Parathyroid adenoma (tissue), 2 donors: ENCODE measurements at regions not wholly inside any gene's neighbourhood (a gene's known extent, or its start where the extent isn't known, plus 50 kb on each side); places are given as distances from the start of the nearest gene placed in this dataset.
"Not testable (repeated sequence)": the region's sequence is repeated elsewhere in the genome, so short reads cannot be mapped to it uniquely, and the experiment has no call there.

Source experiments
- H2AFZ ChIP-seq: fragments of 300-600 bp; sonication (generic); one replicate; pipeline ENCODE4 v1.7.0; 2017; ENCODE audit warnings: antibody characterized with exemption, mild to moderate bottlenecking
- H3K27ac ChIP-seq: fragments of 300-600 bp; sonication (generic); one replicate; pipeline ENCODE4 v1.7.0; 2017
- H3K27me3 ChIP-seq: fragments of 300-600 bp; sonication (generic); one replicate; pipeline ENCODE4 v1.7.0; 2017; ENCODE audit warnings: low read length; ENCODE audit not compliant: control insufficient read depth, insufficient read depth
- H3K36me3 ChIP-seq: fragments of 300-600 bp; sonication (generic); one replicate; pipeline ENCODE4 v1.7.0; 2017; ENCODE audit warnings: low read length; ENCODE audit not compliant: control insufficient read depth, insufficient read depth
- H3K4me1 ChIP-seq: fragments of 300-600 bp; sonication (generic); one replicate; pipeline ENCODE4 v1.7.0; 2017; ENCODE audit warnings: control low read depth
- H3K4me2 ChIP-seq: fragments of 300-600 bp; sonication (generic); one replicate; pipeline ENCODE4 v1.7.0; 2017; ENCODE audit warnings: low read length
- H3K4me3 ChIP-seq: fragments of 300-600 bp; sonication (generic); one replicate; pipeline ENCODE4 v1.7.0; 2017; ENCODE audit warnings: low read depth, low read length
- H3K79me2 ChIP-seq: fragments of 300-600 bp; sonication (generic); one replicate; pipeline ENCODE4 v1.7.0; 2017; ENCODE audit warnings: control low read depth
- H3K9ac ChIP-seq: fragments of 300-600 bp; sonication (generic); one replicate; pipeline ENCODE4 v1.7.0; 2017; ENCODE audit warnings: mild to moderate bottlenecking
- H3K9me3 ChIP-seq: fragments of 300-600 bp; sonication (generic); one replicate; pipeline ENCODE4 v1.7.0; 2017; ENCODE audit warnings: low read length; ENCODE audit not compliant: control insufficient read depth
- TF ChIP-seq, protein P1 (sequence below): fragments of 300-600 bp; sonication (generic); IDR thresholded peaks from one replicate; pipeline ENCODE4 v1.7.0; 2017; ENCODE audit warnings: antibody characterized with exemption, mild to moderate bottlenecking
- donor health status: primary hyperparathyroidism.

DNA sequence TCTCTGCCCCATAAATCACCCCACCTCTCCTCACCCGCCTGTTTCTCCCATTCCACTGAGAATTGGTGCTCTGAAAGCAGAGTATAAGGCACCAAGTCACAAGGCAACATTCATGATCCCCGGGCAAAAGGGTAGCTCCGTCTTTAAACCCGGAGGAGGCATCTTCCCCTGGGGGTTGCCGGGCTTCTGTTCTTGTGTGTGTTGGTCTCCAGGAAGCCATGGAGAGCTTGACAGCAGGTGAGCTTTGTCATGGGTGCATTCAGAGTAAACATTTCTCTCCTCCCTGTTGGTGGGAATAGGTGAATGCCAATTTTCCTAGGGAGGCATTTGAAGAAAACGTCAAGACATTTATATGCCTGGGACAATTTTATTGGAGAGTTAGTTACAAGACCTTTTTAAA lies 275.5 kb upstream of the USP9Y start:
- no peaks in the 10 kb centered on the region for H3K9me3 ChIP-seq

DNA sequence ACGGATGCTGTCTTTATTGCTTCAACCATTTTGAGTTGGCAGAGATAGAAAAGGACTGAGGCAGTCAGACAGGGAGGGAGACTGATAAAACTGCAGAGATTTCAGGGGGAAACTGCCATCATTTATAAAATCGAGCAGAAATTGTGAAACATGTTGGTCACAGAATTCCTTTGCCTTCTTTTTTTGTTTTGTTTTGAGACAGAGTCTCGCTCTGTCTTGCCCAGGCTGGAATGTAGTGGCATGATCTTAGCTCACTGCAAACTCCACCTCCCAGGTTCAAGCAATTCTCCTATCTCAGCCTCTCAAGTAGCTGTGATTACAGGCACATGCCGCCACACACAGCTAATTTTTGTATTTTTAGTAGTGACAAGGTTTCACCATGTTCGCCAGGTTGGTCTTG lies 273.7 kb upstream of the USP9Y start:
- Histone ChIP-seq H3K79me2 (no peaks in the 10 kb centered on the region), H3K4me1 (no peaks in the 10 kb centered on the region), H3K9ac (no peak overlapping the region), H3K9me3 (no peaks in the 10 kb centered on the region), H3K27ac (no peak overlapping the region), H3K4me3 (no peak overlapping the region), H3K27me3 (no peaks in the 10 kb centered on the region), H2AFZ (no peak overlapping the region), H3K36me3 (no peaks in the 10 kb centered on the region), H3K4me2 (no peak overlapping the region)
- TF ChIP-seq, protein P1, sequence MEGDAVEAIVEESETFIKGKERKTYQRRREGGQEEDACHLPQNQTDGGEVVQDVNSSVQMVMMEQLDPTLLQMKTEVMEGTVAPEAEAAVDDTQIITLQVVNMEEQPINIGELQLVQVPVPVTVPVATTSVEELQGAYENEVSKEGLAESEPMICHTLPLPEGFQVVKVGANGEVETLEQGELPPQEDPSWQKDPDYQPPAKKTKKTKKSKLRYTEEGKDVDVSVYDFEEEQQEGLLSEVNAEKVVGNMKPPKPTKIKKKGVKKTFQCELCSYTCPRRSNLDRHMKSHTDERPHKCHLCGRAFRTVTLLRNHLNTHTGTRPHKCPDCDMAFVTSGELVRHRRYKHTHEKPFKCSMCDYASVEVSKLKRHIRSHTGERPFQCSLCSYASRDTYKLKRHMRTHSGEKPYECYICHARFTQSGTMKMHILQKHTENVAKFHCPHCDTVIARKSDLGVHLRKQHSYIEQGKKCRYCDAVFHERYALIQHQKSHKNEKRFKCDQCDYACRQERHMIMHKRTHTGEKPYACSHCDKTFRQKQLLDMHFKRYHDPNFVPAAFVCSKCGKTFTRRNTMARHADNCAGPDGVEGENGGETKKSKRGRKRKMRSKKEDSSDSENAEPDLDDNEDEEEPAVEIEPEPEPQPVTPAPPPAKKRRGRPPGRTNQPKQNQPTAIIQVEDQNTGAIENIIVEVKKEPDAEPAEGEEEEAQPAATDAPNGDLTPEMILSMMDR, result no peak

More for the DNA sequence above, 275.5 kb upstream of the USP9Y start:
- Histone ChIP-seq H3K36me3 (no peaks in the 10 kb centered on the region), H2AFZ (no peak overlapping the region), H3K4me1 (no peaks in the 10 kb centered on the region), H3K27ac (no peak overlapping the region), H3K79me2 (no peaks in the 10 kb centered on the region), H3K9ac (no peak overlapping the region), H3K4me3 (no peak overlapping the region), H3K27me3 (no peaks in the 10 kb centered on the region), H3K4me2 (no peak overlapping the region)
- TF ChIP-seq, protein P1, result no peak

DNA sequence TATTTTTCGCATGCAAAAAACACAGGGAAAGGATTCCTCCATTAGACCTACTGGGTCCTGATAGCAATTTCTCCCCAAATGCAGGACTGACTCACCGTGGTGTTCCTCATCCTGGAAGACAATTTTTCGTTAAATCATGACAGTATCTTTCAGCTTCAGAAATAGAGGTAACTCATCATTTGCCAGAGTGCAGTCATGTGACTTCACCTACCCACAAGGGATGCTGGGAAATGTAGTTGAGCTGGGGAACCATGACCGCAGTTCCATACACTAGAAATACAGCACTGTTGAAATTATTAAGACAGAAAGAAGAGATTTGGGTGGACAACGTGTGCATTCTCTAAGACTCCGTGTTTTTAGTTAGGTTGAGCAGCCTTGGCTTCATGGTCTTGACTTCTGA lies 269.5 kb upstream of the USP9Y start:
- H3K79me2 ChIP-seq, result no peaks in the 10 kb centered on the region
- no peaks in the 10 kb centered on the region for H3K27me3 ChIP-seq
- no peak overlapping the region for H2AFZ ChIP-seq
- H3K4me2 ChIP-seq, result no peak overlapping the region
- no peaks in the 10 kb centered on the region for H3K4me1 ChIP-seq
- no peak overlapping the region for H3K4me3 ChIP-seq
- TF ChIP-seq, protein P1, result no peak
- H3K9ac ChIP-seq, result no peak overlapping the region
- H3K27ac ChIP-seq, result no peak overlapping the region
- no peaks in the 10 kb centered on the region for H3K9me3 ChIP-seq
- no peaks in the 10 kb centered on the region for H3K36me3 ChIP-seq

DNA sequence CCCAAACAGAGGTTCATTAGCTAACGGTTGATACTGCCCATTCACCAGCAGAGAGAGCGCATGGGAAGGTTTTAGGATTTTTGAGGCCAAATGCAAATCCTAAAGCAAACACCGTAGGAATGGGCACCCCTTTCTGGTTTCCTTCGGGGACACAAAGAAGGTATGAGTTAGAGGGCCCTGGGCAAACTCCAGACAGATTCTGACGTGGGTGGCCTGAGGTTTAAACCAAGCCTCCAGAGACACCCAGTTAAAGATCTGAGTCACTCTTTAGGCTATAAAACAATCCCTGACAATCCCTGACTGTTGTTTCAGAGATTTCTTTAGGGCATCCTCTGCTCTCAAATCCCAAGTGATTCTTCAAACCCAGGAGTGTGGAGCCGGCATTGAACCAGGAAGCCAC lies 262.2 kb upstream of the USP9Y start:
- H2AFZ ChIP-seq, H3K4me1 ChIP-seq, H3K4me3 ChIP-seq, H3K36me3 ChIP-seq, H3K9ac ChIP-seq, H3K27ac ChIP-seq, H3K27me3 ChIP-seq, H3K9me3 ChIP-seq, H3K79me2 ChIP-seq, H3K4me2 ChIP-seq: not testable (repeated sequence)

DNA sequence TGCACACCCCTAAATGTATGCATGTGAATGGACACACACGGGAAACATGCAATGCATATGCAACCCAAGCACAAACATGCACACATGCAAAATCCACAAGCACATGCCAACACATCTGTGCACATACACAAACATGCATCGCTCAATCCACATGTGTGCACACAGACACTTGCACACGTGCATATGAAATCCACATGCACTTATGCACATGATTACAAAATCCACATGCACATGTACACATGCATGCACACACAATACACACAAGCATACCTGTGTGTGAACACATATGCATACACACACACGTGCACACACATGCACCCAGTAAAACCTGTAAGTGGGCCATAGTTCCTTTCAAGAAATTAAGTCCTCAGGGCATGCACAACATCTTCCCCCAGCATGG lies 256.8 kb upstream of the USP9Y start:
- no peaks in the 10 kb centered on the region for H3K36me3 ChIP-seq
- H2AFZ ChIP-seq, result no peak overlapping the region
- no peaks in the 10 kb centered on the region for H3K79me2 ChIP-seq
- H3K4me2 ChIP-seq, result no peak overlapping the region
- TF ChIP-seq, protein P1, result no peak
- H3K27ac ChIP-seq, result no peak overlapping the region
- no peaks in the 10 kb centered on the region for H3K27me3 ChIP-seq
- H3K9me3 ChIP-seq, result no peaks in the 10 kb centered on the region
- H3K4me1 ChIP-seq, result no peaks in the 10 kb centered on the region
- no peak overlapping the region for H3K9ac ChIP-seq
- no peak overlapping the region for H3K4me3 ChIP-seq

DNA sequence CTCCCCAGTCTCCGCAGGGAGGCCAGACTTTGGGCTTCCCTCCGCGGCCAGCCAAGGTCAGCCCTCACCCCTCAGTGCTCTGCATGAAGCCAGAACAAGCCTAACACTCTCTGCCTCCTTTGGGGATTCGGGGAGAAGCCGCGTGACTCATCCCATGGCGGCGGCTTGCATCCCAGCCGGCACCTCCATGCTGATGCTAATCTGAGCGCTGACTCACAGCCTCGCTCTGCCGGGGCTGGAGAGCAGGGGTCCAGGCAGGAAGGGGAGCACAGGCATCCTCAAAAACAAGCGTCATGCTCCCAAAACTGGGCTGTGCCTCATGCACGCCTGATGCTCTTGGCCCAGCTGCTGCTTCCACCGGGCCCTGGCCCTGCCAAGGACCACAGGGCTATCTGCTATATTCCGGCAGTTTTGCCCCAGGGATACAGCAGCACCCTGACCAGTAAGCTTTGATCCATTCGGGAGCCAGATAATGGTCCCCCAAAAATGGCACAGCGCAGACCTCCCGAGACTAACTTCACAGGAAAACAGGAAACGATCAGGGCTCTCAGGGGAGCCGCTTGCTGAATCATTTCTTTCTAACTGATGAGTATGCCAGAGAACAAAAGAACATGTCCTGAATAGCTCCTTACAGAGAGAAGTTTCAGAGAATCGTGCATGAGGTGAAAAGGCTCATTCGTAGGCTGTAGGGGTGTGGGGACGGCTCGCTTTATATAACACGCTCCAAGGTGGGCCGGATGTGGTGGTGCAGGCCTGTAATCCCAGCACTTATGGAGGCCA lies 254.4 kb upstream of the USP9Y start:
- not testable (repeated sequence) for H3K27me3 ChIP-seq, H3K27ac ChIP-seq, H2AFZ ChIP-seq, H3K79me2 ChIP-seq, H3K4me3 ChIP-seq, H3K9ac ChIP-seq, H3K4me2 ChIP-seq, H3K4me1 ChIP-seq, H3K36me3 ChIP-seq, H3K9me3 ChIP-seq

DNA sequence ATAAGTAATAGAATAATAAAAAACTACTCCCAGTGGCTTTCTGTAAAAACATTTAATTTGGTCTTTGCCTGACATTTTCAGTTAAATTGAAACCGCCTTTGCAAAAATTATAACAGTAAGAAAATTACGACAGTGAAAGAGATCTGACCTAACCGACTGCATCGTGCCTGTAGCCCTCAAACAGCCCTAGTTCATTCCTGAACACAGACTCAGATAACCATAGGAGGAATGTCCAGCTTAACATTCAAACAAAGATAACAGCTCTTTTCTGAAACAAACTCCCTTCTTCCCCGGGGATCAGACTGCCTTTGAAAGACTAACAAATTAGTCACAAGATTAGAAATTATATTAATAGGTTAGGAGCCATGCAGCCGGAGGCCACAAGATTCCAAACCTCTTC lies 252.5 kb upstream of the USP9Y start:
- H3K27me3 ChIP-seq, H3K4me2 ChIP-seq, H3K79me2 ChIP-seq, H3K9me3 ChIP-seq, H2AFZ ChIP-seq, H3K36me3 ChIP-seq, H3K4me3 ChIP-seq, H3K4me1 ChIP-seq, H3K9ac ChIP-seq, H3K27ac ChIP-seq: not testable (repeated sequence)

DNA sequence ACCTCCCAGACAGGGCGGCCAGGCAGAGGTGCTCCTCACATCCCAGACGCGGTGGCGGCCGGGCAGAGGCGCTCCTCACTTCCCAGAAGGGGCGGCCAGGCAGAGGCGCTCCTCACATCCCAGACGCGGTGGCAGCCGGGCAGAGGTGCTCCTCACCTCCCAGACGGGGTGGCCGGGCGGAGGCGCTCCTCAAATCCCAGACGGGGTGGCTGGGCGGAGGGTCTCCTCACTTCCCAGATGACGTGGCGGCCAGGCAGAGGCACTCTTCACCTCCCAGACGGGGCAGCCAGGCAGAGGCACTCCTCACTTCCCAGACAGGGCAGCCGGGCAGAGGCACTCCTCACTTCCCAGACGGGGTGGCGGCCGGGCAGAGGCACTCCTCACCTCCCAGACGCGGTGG lies 247.7 kb upstream of the USP9Y start:
- not testable (repeated sequence) for H3K36me3 ChIP-seq, H3K4me1 ChIP-seq, H3K79me2 ChIP-seq, H3K4me2 ChIP-seq, H2AFZ ChIP-seq, H3K27ac ChIP-seq, H3K4me3 ChIP-seq, H3K27me3 ChIP-seq, H3K9ac ChIP-seq, H3K9me3 ChIP-seq
